CD4-positive, alpha-beta T cell (primary cell): ENCODE measurements at regions not wholly inside any gene's neighbourhood (a gene's known extent, or its start where the extent isn't known, plus 50 kb on each side); places are given as distances from the start of the nearest gene placed in this dataset.

Experiments
- ATAC-seq: fragments of 200-7000 bp; cut with Tn5 transposase; one replicate; pipeline ENCODE4 v1.10.0; 2022; ENCODE audit warnings: mild to moderate bottlenecking; ENCODE audit not compliant: poor library complexity
- CTCF ChIA-PET: fragments of 350-600 bp; sonication (Branson Sonifier 250); formaldehyde crosslinking; loops from one replicate; lab custom pipeline; 2021; ENCODE audit warnings: antibody characterized with exemption, inconsistent platforms; lab: Charles Lee
- POLR2A ChIA-PET: fragments of 350-600 bp; sonication (Branson Sonifier 250); formaldehyde crosslinking; loops from one replicate; lab custom pipeline; 2021; ENCODE audit warnings: antibody characterized with exemption, inconsistent platforms; lab: Charles Lee
- DNase-seq, 14 experiments: peaks; one replicate each; pipeline ENCODE4 v3.0.0-alpha.2; 2013 to 2020; ENCODE audit warnings: mixed read lengths in 2 of 14
- H3K27ac ChIP-seq, 2 donors: one replicate each; pipeline versions ENCODE4 v1.5.1 to v1.7.0; 2013; ENCODE audit warnings: low read length in 2 of 2, low read depth in 1 of 2, mild to moderate bottlenecking in 1 of 2
- H3K27me3 ChIP-seq, 2 experiments: 1 replicate in 1 of 2; 2 replicates in 1 of 2; pipeline versions ENCODE4 v1.6.1 to v1.7.0; 2013; ENCODE audit warnings: low read length in 2 of 2, control low read depth in 1 of 2, mild to moderate bottlenecking in 1 of 2, moderate library complexity in 1 of 2; ENCODE audit not compliant: insufficient read depth in 2 of 2, control insufficient read depth in 1 of 2
- H3K36me3 ChIP-seq: one replicate; pipeline ENCODE4 v1.6.1; 2013; ENCODE audit warnings: low read length, control low read depth; ENCODE audit not compliant: insufficient read depth
- H3K4me1 ChIP-seq: one replicate; pipeline ENCODE4 v1.6.1; 2013; ENCODE audit warnings: low read length, control low read depth; ENCODE audit not compliant: insufficient read depth
- H3K4me3 ChIP-seq: one replicate; pipeline ENCODE4 v1.5.1; 2013; ENCODE audit warnings: mild to moderate bottlenecking, low read length, moderate library complexity
- H3K9me3 ChIP-seq, 2 experiments: 1 replicate in 1 of 2; 2 replicates in 1 of 2; pipeline versions ENCODE4 v1.6.1 to v1.7.0; 2013; ENCODE audit warnings: low read length in 2 of 2, mild to moderate bottlenecking in 2 of 2, control low read depth in 1 of 2, moderate library complexity in 1 of 2; ENCODE audit not compliant: control insufficient read depth in 1 of 2, insufficient read depth in 1 of 2
- H3K27ac Mint-ChIP-seq: one replicate; pipeline ENCODE4 v1.8.0; 2020; ENCODE audit warnings: mixed read lengths
- H3K27me3 Mint-ChIP-seq: one replicate; pipeline ENCODE4 v1.8.0; 2021; ENCODE audit warnings: mixed read lengths
- H3K36me3 Mint-ChIP-seq: one replicate; pipeline ENCODE4 v1.8.0; 2021; ENCODE audit warnings: low read depth, mixed read lengths
- H3K4me1 Mint-ChIP-seq: one replicate; pipeline ENCODE4 v1.8.0; 2021; ENCODE audit warnings: low read depth, mixed read lengths
- H3K4me3 Mint-ChIP-seq: one replicate; pipeline ENCODE4 v1.8.0; 2020; ENCODE audit warnings: mild to moderate bottlenecking, mixed read lengths
- H3K9me3 Mint-ChIP-seq: one replicate; pipeline ENCODE4 v1.8.0; 2020; ENCODE audit warnings: mixed read lengths
- intact Hi-C, 2 experiments: fragments of 100-400 bp; cut with DNase I in 1 of 2; cut with micrococcal nuclease in 1 of 2; formaldehyde crosslinking; loops; one replicate each; pipeline versions ENCODE4 v1.15.1 to v1.9.0; 2023 to 2025; cut with DNase I, micrococcal nuclease
- TF ChIP-seq, protein P1 (sequence below): fragments of 200-600 bp; IDR thresholded peaks from one replicate; pipeline ENCODE4 v1.8.0; 2022; ENCODE audit warnings: antibody characterized with exemption, mild to moderate bottlenecking

DNA sequence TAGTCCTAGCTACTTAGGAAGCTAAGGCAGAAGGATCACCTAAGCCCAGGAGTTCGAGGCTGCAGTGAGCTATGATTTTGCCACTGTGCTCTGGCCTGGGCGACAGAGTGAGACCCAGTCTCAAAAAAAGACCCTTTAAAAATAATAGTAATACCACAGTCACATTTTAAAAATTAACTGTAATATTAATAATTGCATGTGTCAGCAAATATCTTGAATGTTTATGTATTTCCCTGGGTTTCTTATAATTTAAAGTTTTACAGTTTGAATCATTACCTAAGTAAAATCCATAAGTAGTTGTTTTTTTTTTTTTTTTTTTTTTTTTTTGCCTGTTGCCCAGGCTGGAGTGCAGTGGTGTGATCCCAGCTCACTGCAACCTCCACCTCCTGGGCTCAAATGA lies 69.2 kb downstream of the LYZL2 start:
- Histone ChIP-seq H3K4me3 (no peak overlapping the region), H3K36me3 (no peaks in the 10 kb centered on the region), H3K4me1 (no peaks in the 10 kb centered on the region), H3K27me3 (peaks cover 0 to 4% of the 10 kb centered on the region in 2 experiments), H3K27ac (no peak overlapping the region), H3K9me3 (peaks cover 0 to 5% of the 10 kb centered on the region in 2 experiments)
- no peaks in the 10 kb centered on the region for H3K4me1 Mint-ChIP-seq
- TF ChIP-seq, protein P1, sequence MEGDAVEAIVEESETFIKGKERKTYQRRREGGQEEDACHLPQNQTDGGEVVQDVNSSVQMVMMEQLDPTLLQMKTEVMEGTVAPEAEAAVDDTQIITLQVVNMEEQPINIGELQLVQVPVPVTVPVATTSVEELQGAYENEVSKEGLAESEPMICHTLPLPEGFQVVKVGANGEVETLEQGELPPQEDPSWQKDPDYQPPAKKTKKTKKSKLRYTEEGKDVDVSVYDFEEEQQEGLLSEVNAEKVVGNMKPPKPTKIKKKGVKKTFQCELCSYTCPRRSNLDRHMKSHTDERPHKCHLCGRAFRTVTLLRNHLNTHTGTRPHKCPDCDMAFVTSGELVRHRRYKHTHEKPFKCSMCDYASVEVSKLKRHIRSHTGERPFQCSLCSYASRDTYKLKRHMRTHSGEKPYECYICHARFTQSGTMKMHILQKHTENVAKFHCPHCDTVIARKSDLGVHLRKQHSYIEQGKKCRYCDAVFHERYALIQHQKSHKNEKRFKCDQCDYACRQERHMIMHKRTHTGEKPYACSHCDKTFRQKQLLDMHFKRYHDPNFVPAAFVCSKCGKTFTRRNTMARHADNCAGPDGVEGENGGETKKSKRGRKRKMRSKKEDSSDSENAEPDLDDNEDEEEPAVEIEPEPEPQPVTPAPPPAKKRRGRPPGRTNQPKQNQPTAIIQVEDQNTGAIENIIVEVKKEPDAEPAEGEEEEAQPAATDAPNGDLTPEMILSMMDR, result no peak
- DNase-seq (no peak), ATAC-seq (no peak)
- no peak overlapping the region for H3K27ac Mint-ChIP-seq
- CTCF ChIA-PET, result interaction anchor here (0.7 to 0.8 kb wide), 2 partner anchors 31 to 163 kb away, joined by 3 to 4 read pairs; no protein-coding TSS in a partner anchor
- POLR2A ChIA-PET, result no interaction called here
- no peaks in the 10 kb centered on the region for H3K36me3 Mint-ChIP-seq
- peaks cover 16% of the 10 kb centered on the region for H3K27me3 Mint-ChIP-seq
- H3K4me3 Mint-ChIP-seq, result no peak overlapping the region
- intact Hi-C loops, result no loop called here
- H3K9me3 Mint-ChIP-seq, result no peaks in the 10 kb centered on the region

DNA sequence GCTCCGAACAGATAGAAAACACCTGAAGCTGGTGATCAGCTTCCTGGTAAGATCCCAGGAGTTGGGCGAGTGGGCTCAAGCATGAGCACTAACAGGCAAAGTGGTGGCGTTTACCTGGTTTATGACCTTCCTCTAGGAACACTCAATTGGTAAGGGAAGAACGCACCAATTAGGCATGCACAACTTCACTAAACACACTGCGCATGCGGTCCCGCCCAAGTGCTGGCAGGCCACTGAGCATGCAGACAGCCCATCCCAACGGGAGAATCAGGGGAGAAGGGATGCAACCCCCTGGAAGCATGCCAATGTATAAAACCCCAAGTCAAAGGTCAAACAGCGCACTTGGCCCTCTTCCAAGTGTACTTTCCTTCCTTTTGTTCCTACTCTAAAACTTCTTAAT lies 70.4 kb downstream of the LYZL2 start:
- Mint-ChIP-seq H3K9me3 (no peaks in the 10 kb centered on the region), H3K36me3 (no peaks in the 10 kb centered on the region), H3K27ac (no peak overlapping the region), H3K27me3 (peaks cover 13% of the 10 kb centered on the region), H3K4me1 (peaks cover 4% of the 10 kb centered on the region), H3K4me3 (no peak overlapping the region)
- TF ChIP-seq, protein P1, result no peak
- ChIA-PET CTCF (no interaction called here), POLR2A (no interaction called here)
- ATAC-seq (no peak), DNase-seq (no peak)
- Histone ChIP-seq H3K4me3 (no peak overlapping the region), H3K27me3 (peaks cover 0 to 4% of the 10 kb centered on the region in 2 experiments), H3K4me1 (no peaks in the 10 kb centered on the region), H3K27ac (no peak overlapping the region), H3K9me3 (peaks cover 0 to 5% of the 10 kb centered on the region in 2 experiments), H3K36me3 (no peaks in the 10 kb centered on the region)
- intact Hi-C loops, result no loop called here

DNA sequence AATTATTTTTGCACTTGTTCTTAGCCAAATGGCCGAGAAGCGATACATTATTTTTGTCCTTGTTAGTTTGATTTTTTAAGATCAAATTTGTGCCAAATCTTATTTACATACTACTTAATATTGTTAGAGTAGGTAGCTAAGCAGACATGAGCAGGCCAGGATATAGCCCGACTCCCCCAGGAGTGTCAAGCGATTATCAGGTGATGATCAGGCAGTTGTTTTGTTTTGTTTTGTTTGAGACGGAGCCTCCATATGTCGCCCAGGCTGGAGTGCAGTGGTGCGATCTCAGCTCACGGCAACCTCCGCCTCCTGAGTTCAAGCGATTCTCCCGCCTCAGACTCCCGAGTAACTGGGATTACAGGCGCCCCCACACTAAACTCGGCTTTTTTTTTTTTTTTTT lies 71.1 kb downstream of the LYZL2 start:
- Histone ChIP-seq H3K27ac (no peak overlapping the region), H3K27me3 (peaks cover 0 to 4% of the 10 kb centered on the region in 2 experiments), H3K36me3 (no peaks in the 10 kb centered on the region), H3K4me1 (no peaks in the 10 kb centered on the region), H3K9me3 (peaks cover 0 to 5% of the 10 kb centered on the region in 2 experiments), H3K4me3 (no peak overlapping the region)
- TF ChIP-seq, protein P1, result no peak
- H3K27ac Mint-ChIP-seq, result no peak overlapping the region
- no peak overlapping the region for H3K4me3 Mint-ChIP-seq
- ATAC-seq (no peak), DNase-seq (no peak)
- H3K4me1 Mint-ChIP-seq, result peaks cover 4% of the 10 kb centered on the region
- POLR2A ChIA-PET, result no interaction called here
- H3K27me3 Mint-ChIP-seq, result peaks cover 8% of the 10 kb centered on the region
- CTCF ChIA-PET, result no interaction called here
- H3K9me3 Mint-ChIP-seq, result no peaks in the 10 kb centered on the region
- intact Hi-C loops, result no loop called here
- no peaks in the 10 kb centered on the region for H3K36me3 Mint-ChIP-seq
